Left colon (tissue), 2 donors: ENCODE measurements at regions not wholly inside any gene's neighbourhood (a gene's known extent, or its start where the extent isn't known, plus 50 kb on each side); places are given as distances from the start of the nearest gene placed in this dataset.

ENCODE experiments used
- ATAC-seq: fragments of 200-7000 bp; cut with Tn5 transposase; one replicate; pipeline ENCODE4 v1.9.1; 2020; ENCODE audit warnings: mild to moderate bottlenecking, moderate library complexity
- DNase-seq, 2 donors: peaks; one replicate each; pipeline ENCODE4 v3.0.0-alpha.2; 2020
- intact Hi-C, 2 donors: fragments of 100-400 bp; cut with DNase I in 1 of 2; cut with micrococcal nuclease in 1 of 2; formaldehyde crosslinking; loops; one replicate each; pipeline versions ENCODE4 v1.11.2 to v1.14.0; 2022; cut with DNase I, micrococcal nuclease
- donor health status: DM: no; HTN: no; CAD: no.
- donor health status: DM: yes; HTN: yes; CAD: no.

DNA sequence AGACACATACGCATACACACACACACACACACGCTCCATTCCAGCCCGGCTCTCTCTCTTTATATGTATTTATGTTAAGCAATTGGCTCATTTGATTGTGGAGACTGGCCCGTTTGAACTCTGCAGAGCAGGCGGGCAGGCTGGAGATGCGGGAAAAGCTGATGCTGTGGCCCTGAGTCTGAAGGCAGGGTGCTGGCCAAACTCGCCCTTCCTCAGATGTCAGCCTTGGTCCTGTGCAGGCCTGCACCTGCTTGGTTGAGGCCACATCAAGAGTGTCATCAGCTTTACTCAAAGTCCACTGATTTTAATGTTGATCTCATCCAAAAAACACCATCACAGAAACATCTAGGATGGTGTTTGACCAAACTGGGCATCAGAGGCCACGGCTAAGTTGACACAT, 569.3 kb downstream of the TBC1D22A start:
- ATAC-seq (no peak), DNase-seq (no peak)
- intact Hi-C loops, result no loop called here

- no peak for ATAC-seq
- intact Hi-C loops, result no loop called here
Observed at GRCh38 chr22:47329727-47330650, 567.5 kb downstream of the TBC1D22A start.

DNA sequence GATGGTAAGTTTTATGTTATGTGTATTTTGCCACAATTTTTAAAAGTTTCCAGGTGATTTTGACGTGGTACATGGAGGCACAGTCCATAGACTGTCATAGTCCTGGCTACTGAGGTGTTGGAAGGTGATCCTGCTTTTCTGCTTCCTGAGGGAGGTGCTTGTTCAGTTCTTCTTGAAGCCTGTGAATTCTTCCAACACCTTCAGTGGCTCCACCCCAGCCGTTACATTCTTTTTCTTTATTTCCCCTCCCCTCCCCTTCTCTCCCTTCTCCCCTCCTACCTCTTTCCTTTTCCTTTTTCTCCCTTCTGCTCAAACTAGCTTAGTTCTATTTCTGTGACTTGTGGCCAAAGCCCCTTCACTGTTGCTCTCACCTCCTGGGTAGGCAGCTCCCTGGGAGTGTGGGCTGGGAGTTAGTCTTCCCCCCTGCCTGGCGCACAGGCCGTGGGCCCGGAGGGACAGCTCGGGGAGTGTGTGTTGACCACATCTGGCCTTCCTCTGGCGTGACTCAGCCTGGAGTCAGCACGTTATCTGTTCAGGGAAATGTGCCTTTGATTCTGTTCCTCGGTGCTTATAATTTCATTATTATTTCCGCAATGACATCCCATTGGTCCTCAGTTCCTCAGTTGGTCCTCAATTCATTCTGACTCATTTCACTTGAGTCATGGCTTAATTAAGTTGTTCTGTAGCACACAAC, 566.2 kb downstream of the TBC1D22A start:
- intact Hi-C loops, result no loop called here
- ATAC-seq (no peak), DNase-seq (no peak)

More at GRCh38 chr22:47329727-47330650, 567.5 kb downstream of the TBC1D22A start:
- DNase-seq, result no peak

- intact Hi-C loops, result no loop called here
- ATAC-seq (no peak), DNase-seq (no peak)
Observed at GRCh38 chr22:47327241-47327640, 564.8 kb downstream of the TBC1D22A start.

GRCh38 chr22:47325249-47325648, 562.8 kb downstream of the TBC1D22A start:
- intact Hi-C loops, result no loop called here
- ATAC-seq (no peak), DNase-seq (no peak)

- DNase-seq (no peak), ATAC-seq (no peak)
- intact Hi-C loops, result no loop called here
Observed at GRCh38 chr22:47324435-47324990, 562.1 kb downstream of the TBC1D22A start.

DNA sequence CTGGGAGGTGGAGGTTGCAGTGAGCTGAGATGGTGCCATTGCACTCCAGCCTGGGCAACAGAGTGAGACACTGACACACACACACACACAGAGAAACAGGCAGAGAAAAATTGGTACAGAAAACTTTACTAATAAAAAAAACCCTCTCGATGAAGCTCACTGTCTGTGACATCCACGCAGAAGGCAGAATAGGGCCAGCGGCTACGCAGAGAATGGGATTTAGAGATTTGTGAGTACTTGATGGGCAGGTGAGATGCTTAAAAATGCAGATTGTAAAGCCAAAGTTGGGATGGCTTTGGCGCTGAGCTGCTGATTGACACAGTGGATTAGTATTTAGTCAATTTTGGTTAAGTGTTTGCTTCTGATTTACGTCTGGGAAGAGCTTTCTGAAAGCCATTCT, 561.1 kb downstream of the TBC1D22A start:
- DNase-seq (no peak), ATAC-seq (no peak)
- intact Hi-C loops, result no loop called here

GRCh38 chr22:47322854-47323253, 560.4 kb downstream of the TBC1D22A start:
- no peak for ATAC-seq
- intact Hi-C loops, result no loop called here
- DNase-seq, result no peak

GRCh38 chr22:47320560-47320959, 558.1 kb downstream of the TBC1D22A start:
- DNase-seq, result no peak
- no peak for ATAC-seq
- intact Hi-C loops, result no loop called here

GRCh38 chr22:47318041-47318737, 555.7 kb downstream of the TBC1D22A start:
- ATAC-seq, result no peak
- intact Hi-C loops, result no loop called here
- no peak for DNase-seq

DNA sequence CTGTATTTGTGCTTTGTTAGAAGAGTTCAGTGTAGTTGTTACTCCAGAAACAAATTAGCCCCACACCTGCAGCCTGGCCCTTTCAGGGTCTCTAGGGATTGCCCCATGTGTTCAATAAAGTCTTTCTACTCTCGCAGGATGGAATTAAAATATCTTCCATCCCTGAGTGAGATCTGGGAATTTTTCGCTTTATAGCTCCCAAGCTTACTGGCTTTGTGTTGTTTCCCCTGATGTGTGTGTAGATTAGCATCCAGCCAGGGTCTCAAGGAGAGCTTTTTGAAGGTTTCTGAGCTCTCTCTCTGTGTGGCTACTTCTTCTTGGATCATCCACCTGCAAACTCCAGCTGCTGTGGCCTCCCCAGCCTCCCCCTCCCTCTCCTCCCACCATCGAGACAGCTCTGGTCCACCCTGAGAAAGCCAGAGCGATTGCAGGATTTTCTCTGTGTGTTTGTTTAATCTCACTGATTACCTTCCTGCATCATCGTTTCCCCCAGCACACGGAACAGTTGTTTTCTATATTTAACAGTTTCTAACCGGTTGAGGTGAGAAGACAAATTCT, 553.5 kb downstream of the TBC1D22A start:
- intact Hi-C loops, result no loop called here
- ATAC-seq, result no peak
- no peak for DNase-seq

DNA sequence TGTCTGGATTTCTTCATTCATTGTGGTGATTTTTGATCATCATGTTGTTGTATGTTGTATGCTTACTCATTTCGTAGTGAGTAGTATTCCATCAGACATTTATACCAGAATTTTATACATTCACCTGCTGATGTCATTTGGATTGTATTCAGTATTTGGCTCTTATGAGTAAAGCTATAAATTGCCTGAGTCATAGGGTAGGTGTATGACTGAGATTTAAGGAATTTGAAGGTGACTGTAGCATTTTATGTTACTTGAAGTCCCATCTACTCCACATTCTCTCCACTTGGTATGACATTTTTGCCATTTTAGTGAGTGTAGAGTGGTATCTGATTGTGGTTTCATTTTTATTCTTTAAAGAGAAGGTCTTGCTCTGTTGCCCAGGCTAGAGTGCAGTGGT, 548.2 kb downstream of the TBC1D22A start:
- no peak for ATAC-seq
- no peak for DNase-seq
- intact Hi-C loops, result no loop called here

GRCh38 chr22:47309946-47310345, 547.5 kb downstream of the TBC1D22A start:
- ATAC-seq, result no peak
- no peak for DNase-seq
- intact Hi-C loops, result no loop called here

DNA sequence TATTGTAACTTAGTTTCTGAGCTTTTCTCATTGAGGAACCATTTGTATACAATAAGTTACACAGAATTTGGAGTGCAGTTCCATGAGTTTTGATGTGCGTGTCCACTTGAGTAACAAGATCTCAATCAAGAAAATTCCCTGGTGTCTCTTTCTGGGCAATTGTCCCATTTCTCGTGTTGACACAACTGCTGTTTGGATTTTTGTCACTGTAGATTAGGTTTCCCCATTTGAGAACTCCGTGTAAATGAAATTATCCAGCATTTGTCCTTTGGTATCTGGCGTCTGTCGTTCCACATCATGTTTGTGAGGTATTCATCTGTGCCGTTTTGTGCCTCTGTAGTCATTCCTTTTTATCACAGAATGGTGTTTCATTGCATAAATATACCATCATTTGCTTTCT, 547.0 kb downstream of the TBC1D22A start:
- ATAC-seq (no peak), DNase-seq (no peak)
- intact Hi-C loops, result no loop called here

- ATAC-seq, result no peak
- no peak for DNase-seq
- intact Hi-C loops, result no loop called here
Observed at GRCh38 chr22:47308886-47309285, 546.4 kb downstream of the TBC1D22A start.

GRCh38 chr22:47307822-47308221, 545.4 kb downstream of the TBC1D22A start:
- no peak for DNase-seq
- no peak for ATAC-seq
- intact Hi-C loops, result no loop called here

DNA sequence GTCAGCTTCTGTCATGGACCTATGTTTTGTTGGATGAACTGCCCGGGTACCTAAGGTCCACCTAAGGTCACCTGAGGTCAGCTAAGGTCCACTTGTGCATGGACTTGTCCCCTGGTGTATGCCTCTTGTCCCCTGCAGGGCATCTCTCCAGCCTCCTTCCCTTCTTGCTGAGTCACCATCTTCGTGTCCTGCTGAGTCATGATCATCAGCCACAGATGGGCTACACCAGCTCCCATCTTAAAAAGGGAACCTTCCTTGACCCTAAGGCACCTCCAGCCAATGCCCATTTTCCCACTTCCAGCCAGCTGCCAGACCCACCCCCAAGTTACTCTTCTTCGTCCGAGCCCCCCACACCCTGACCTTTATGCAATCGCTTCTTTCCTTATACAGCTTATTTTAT, 544.9 kb downstream of the TBC1D22A start:
- DNase-seq (no peak), ATAC-seq (no peak)
- intact Hi-C loops, result no loop called here

- ATAC-seq (no peak), DNase-seq (no peak)
- intact Hi-C loops, result no loop called here
Observed at GRCh38 chr22:47304854-47305253, 542.4 kb downstream of the TBC1D22A start.

GRCh38 chr22:47304191-47304831, 541.9 kb downstream of the TBC1D22A start:
- DNase-seq (no peak), ATAC-seq (no peak)
- intact Hi-C loops, result no loop called here
